Kidney epithelial cell (primary cell): ENCODE measurements at regions not wholly inside any gene's neighbourhood (a gene's known extent, or its start where the extent isn't known, plus 50 kb on each side); places are given as distances from the start of the nearest gene placed in this dataset.

ENCODE experiments used
- DNase-seq: peaks from one replicate; pipeline ENCODE4 v3.0.0-alpha.2; 2010; ENCODE audit warnings: low read depth
- H3K27me3 ChIP-seq: 2 replicates; pipeline ENCODE4 v1.6.0; 2011; ENCODE audit warnings: low read length; ENCODE audit not compliant: control insufficient read depth, insufficient read depth
- H3K36me3 ChIP-seq: 2 replicates; pipeline ENCODE4 v1.5.1; 2011; ENCODE audit warnings: low read length; ENCODE audit not compliant: control insufficient read depth, insufficient read depth
- H3K4me3 ChIP-seq: 2 replicates; pipeline ENCODE4 v1.5.1; 2011; ENCODE audit warnings: low read depth, mild to moderate bottlenecking, control low read depth, low read length
- TF ChIP-seq, protein P1 (sequence below): IDR thresholded peaks from 2 replicates; pipeline ENCODE4 v1.5.1; 2011; ENCODE audit warnings: mild to moderate bottlenecking, moderate library complexity, low read length, control low read depth, inconsistent platforms; ENCODE audit not compliant: insufficient read depth, poor library complexity, severe bottlenecking

DNA sequence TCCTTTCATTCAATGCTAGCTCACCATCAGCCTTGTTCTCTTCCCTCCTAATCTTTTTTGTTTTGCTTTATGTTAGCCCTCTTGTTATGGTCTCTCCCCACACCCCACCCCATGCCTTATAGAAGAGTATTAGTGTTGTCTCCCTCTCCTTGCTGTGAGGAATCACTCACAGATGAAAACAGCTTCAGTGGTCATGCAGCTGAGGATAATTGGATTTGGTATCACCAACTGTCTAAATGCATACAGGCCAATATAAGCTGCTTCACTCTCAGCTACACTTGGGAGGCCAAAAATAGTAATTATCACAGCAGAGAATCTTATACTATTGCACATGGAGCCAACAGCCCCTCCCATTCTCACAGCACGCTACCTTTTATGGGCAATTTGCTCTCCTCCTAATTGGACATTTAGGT is 494.6 kb upstream of the FAM241A start:
- DNase-seq = no peak
- Histone ChIP-seq H3K36me3 (no peaks in the 10 kb centered on the region), H3K4me3 (no peak overlapping the region), H3K27me3 (no peaks in the 10 kb centered on the region)
- TF ChIP-seq, protein P1, sequence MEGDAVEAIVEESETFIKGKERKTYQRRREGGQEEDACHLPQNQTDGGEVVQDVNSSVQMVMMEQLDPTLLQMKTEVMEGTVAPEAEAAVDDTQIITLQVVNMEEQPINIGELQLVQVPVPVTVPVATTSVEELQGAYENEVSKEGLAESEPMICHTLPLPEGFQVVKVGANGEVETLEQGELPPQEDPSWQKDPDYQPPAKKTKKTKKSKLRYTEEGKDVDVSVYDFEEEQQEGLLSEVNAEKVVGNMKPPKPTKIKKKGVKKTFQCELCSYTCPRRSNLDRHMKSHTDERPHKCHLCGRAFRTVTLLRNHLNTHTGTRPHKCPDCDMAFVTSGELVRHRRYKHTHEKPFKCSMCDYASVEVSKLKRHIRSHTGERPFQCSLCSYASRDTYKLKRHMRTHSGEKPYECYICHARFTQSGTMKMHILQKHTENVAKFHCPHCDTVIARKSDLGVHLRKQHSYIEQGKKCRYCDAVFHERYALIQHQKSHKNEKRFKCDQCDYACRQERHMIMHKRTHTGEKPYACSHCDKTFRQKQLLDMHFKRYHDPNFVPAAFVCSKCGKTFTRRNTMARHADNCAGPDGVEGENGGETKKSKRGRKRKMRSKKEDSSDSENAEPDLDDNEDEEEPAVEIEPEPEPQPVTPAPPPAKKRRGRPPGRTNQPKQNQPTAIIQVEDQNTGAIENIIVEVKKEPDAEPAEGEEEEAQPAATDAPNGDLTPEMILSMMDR = no peak

DNA sequence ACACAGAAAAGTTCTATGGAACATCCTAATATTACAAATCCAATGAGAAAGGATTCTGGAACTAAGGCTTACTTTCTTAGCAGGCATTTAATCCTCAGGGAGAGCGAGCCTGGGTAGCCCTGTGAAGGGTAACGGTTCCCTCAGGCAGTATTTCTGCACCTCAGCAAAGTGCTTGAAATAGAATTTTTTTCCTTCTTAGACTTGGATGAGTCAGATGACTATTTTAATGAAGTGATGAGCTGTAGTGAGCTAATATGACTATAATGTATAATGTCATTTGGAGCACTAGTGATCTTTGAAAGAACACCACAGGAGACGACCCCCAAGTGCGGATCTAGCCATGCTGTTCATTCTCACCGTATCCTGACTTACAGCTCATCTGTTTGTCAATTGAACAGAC is 493.0 kb upstream of the FAM241A start:
- TF ChIP-seq, protein P1 = no peak
- DNase-seq = no peak
- no peaks in the 10 kb centered on the region for H3K27me3 ChIP-seq

DNA sequence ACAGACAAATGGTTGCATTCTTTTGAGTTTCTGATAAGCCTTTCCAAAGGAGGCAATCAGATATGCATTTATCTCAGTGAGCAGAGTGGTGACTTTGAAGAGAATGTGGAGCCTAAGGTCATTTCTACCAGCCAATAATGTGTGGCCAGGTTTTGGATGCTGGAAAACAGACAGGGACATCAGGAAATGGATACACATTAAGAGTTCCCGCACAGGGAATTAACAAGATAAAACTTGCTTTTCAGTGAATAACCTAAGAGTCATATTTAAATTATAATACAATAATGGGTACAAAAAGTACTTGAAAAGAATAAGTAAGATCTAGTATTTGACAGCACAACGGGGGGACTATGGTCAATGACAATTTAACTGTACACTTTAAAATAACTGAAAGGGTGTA is 492.3 kb upstream of the FAM241A start:
- H3K4me3 ChIP-seq = no peak overlapping the region
- TF ChIP-seq, protein P1 = no peak
- no peaks in the 10 kb centered on the region for H3K27me3 ChIP-seq
- no peak for DNase-seq
- no peaks in the 10 kb centered on the region for H3K36me3 ChIP-seq

More for the DNA sequence above, 493.0 kb upstream of the FAM241A start:
- no peaks in the 10 kb centered on the region for H3K36me3 ChIP-seq
- H3K4me3 ChIP-seq = no peak overlapping the region

DNA sequence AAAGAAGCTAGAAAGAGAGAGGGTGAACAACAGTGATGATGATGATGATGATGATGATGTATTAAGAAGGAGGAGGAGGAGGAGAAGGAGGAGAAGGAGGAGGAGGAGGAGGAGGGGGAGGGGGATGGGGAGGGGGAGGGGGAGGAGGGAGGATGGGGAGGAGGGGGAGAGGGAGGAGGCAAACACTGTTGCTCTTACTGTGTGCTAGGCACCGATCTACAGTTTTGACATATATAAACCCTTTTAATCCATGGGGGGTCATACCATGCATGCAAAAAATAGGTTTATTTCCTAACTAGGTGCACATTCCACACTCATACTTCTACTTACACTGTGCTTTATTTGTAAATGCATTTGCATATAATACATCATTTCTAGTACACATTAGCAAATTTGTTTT is 482.8 kb upstream of the FAM241A start:
- DNase-seq = no peak
- H3K27me3 ChIP-seq = no peaks in the 10 kb centered on the region
- TF ChIP-seq, protein P1 = no peak
- no peak overlapping the region for H3K4me3 ChIP-seq
- no peaks in the 10 kb centered on the region for H3K36me3 ChIP-seq

DNA sequence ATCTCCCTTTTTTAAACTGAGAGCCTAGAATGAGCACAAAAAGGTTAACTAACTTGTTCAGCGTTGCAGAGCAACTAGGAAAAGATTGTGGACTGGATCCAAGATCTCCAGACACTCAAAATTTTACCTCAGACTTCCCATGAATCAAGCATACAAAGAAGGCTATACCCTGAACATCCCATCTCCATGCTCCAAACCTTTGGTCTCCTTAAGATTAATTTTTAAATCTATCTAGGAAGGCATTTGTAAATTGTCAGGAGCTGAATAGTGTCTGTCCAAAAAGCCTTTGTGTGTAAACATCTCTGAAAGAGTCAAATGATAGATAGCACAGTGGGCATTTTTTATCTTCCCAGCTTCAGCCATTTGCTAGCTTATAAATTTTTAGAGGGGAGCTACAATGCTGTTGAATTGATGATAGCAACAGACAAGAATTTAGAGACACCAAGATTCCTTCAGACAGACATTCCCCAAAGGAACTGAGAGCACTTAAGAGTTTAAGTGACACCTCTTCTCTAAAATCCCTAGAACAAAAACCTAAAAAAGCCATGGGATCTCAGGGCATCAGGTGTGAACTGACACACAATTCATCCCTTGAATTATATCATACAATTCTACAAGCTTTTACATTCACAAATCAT is 480.8 kb upstream of the FAM241A start:
- Histone ChIP-seq H3K27me3 (no peaks in the 10 kb centered on the region), H3K4me3 (no peak overlapping the region)
- TF ChIP-seq, protein P1 = no peak

DNA sequence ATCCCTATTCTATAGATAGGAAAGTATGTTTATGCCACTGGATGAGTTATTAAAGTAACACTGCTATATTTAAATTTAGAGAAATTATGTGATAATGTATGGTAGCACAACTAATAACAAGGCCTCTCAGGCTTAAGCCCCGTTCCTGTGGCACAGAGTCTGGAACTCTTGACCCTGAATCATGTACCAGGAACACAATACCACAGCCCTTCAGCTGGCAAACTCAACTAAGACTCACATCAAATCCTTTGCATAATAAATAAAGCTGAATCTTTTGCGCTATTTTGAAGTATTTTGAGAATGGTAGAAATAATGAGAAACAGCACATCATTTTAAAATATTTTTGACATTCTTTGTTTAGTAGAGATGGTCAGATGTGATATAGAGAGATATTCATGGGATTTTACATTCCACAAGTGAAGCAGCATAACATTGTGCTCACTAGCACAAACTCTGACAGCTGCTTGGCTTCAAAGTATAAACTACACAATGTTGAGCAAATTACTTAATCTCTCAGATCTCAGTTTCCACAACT is 478.4 kb upstream of the FAM241A start:
- no peak for DNase-seq
- TF ChIP-seq, protein P1 = no peak
- no peak overlapping the region for H3K4me3 ChIP-seq

More for the DNA sequence above, 480.8 kb upstream of the FAM241A start:
- H3K36me3 ChIP-seq = no peaks in the 10 kb centered on the region
- DNase-seq = no peak

More for the DNA sequence above, 478.4 kb upstream of the FAM241A start:
- Histone ChIP-seq H3K36me3 (no peaks in the 10 kb centered on the region), H3K27me3 (no peaks in the 10 kb centered on the region)
